ENCODE measurements at regions not wholly inside any gene's neighbourhood (a gene's known extent, or its start where the extent isn't known, plus 50 kb on each side); places are given as distances from the start of the nearest gene placed in this dataset.

GRCh38 chr21:27221077-27221476 is 254.2 kb upstream of the ADAMTS5 start:
- DNase-seq (ENCODE audit: extremely low read depth in 1 of 2, low read depth in 1 of 2) = no peak

GRCh38 chr21:27220416-27220815 is 253.5 kb upstream of the ADAMTS5 start:
- no peak for DNase-seq (ENCODE audit: extremely low read depth in 1 of 2, low read depth in 1 of 2)

- no peak for DNase-seq (ENCODE audit: extremely low read depth in 1 of 2, low read depth in 1 of 2)
These were observed 252.2 kb upstream of the ADAMTS5 start for GRCh38 chr21:27219068-27219467.

GRCh38 chr21:27213303-27213702 is 246.4 kb upstream of the ADAMTS5 start:
- DNase-seq (ENCODE audit: extremely low read depth in 1 of 2, low read depth in 1 of 2) = no peak

GRCh38 chr21:27212441-27212840 is 245.6 kb upstream of the ADAMTS5 start:
- no peak for DNase-seq (ENCODE audit: extremely low read depth in 1 of 2, low read depth in 1 of 2)

GRCh38 chr21:27209546-27209945 is 242.7 kb upstream of the ADAMTS5 start:
- DNase-seq (ENCODE audit: extremely low read depth in 1 of 2, low read depth in 1 of 2) = no peak

- DNase-seq (ENCODE audit: extremely low read depth in 1 of 2, low read depth in 1 of 2) = no peak
These were observed 239.6 kb upstream of the ADAMTS5 start for GRCh38 chr21:27206368-27206982.

GRCh38 chr21:27202301-27202700 is 235.4 kb upstream of the ADAMTS5 start:
- DNase-seq (ENCODE audit: extremely low read depth in 1 of 2, low read depth in 1 of 2) = no peak

- DNase-seq (ENCODE audit: extremely low read depth in 1 of 2, low read depth in 1 of 2) = no peak
These were observed 234.3 kb upstream of the ADAMTS5 start for GRCh38 chr21:27201197-27201596.

- DNase-seq (ENCODE audit: extremely low read depth in 1 of 2, low read depth in 1 of 2) = no peak
These were observed 229.8 kb upstream of the ADAMTS5 start for GRCh38 chr21:27196651-27197050.

- DNase-seq (ENCODE audit: extremely low read depth in 1 of 2, low read depth in 1 of 2) = no peak
These were observed 225.5 kb upstream of the ADAMTS5 start for GRCh38 chr21:27192281-27192949.

- DNase-seq (ENCODE audit: extremely low read depth in 1 of 2, low read depth in 1 of 2) = no peak
These were observed 223.7 kb upstream of the ADAMTS5 start for GRCh38 chr21:27190601-27191000.

GRCh38 chr21:27189870-27190269 is 223.0 kb upstream of the ADAMTS5 start:
- DNase-seq (ENCODE audit: extremely low read depth in 1 of 2, low read depth in 1 of 2) = no peak

- DNase-seq (ENCODE audit: extremely low read depth in 1 of 2, low read depth in 1 of 2) = no peak
These were observed 206.2 kb upstream of the ADAMTS5 start for GRCh38 chr21:27173053-27173452.

- DNase-seq (ENCODE audit: extremely low read depth in 1 of 2, low read depth in 1 of 2) = no peak
These were observed 204.8 kb upstream of the ADAMTS5 start for GRCh38 chr21:27171707-27172106.

GRCh38 chr21:27168084-27168483 is 201.2 kb upstream of the ADAMTS5 start:
- DNase-seq (ENCODE audit: extremely low read depth in 1 of 2, low read depth in 1 of 2) = no peak

- DNase-seq (ENCODE audit: extremely low read depth in 1 of 2, low read depth in 1 of 2) = no peak
These were observed 197.6 kb upstream of the ADAMTS5 start for GRCh38 chr21:27164208-27165177.

GRCh38 chr21:27158967-27159366 is 192.1 kb upstream of the ADAMTS5 start:
- DNase-seq (ENCODE audit: extremely low read depth in 1 of 2, low read depth in 1 of 2) = no peak

- no peak for DNase-seq (ENCODE audit: extremely low read depth in 1 of 2, low read depth in 1 of 2)
These were observed 190.2 kb upstream of the ADAMTS5 start for GRCh38 chr21:27157097-27157496.

- no peak for DNase-seq (ENCODE audit: extremely low read depth in 1 of 2, low read depth in 1 of 2)
These were observed 189.8 kb upstream of the ADAMTS5 start for GRCh38 chr21:27156666-27157065.

GRCh38 chr21:27155130-27155500 is 188.2 kb upstream of the ADAMTS5 start:
- no peak for DNase-seq (ENCODE audit: extremely low read depth in 1 of 2, low read depth in 1 of 2)

Measured in activated CD8-positive, alpha-beta memory T cell treated with anti-CD3 and anti-CD28 coated beads for 1 hour (primary cell).